ENCODE measurements at regions not wholly inside any gene's neighbourhood (a gene's known extent, or its start where the extent isn't known, plus 50 kb on each side); places are given as distances from the start of the nearest gene placed in this dataset.

DNA sequence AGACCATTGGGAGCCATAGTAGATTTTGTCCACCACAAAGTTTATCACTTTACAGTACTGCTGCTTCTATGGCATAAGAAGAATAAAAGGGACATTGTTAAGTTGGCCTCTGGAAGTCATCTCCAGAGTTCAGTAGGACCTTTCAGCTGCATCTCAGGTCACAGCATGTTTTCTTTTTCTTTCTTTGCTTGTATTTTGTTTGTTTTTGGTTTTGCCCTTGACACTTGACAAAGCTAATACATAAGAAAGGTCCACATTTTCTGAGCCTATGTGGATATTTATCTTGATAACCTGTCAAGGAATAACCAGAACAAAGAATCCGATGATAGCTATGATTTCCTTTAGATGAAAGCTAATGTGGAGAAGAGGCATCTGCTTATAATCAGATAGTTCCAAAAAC is 101.6 kb upstream of the XIRP2 start:
- CTCF ChIA-PET, result no interaction called here
- ATAC-seq (no peak), DNase-seq (ENCODE audit: low read depth, low spot score) (no peak)
- Histone ChIP-seq H4K20me1 (ENCODE audit: insufficient read depth) (no peaks in the 10 kb centered on the region), H3K4me2 (ENCODE audit: low read length) (no peak overlapping the region), H3K9ac (ENCODE audit: low read length) (no peak overlapping the region), H2AFZ (ENCODE audit: low read depth, low read length, poor library complexity, severe bottlenecking) (no peak overlapping the region), H3K4me1 (ENCODE audit: control insufficient read depth in 1 of 2, insufficient read depth in 2 of 2, low read length in 2 of 2) (no peaks in the 10 kb centered on the region), H3K27me3 (ENCODE audit: insufficient read depth, low read length) (no peaks in the 10 kb centered on the region), H3K9me2 (ENCODE audit: insufficient read depth) (no peaks in the 10 kb centered on the region), H3K36me3 (ENCODE audit: control insufficient read depth in 1 of 2, insufficient read depth in 2 of 2, low read length in 2 of 2) (no peaks in the 10 kb centered on the region), H3K9me3 (ENCODE audit: control insufficient read depth in 1 of 2, insufficient read depth in 1 of 2, low read depth in 1 of 2, low read length in 2 of 2) (peaks cover 3 to 5% of the 10 kb centered on the region in 2 experiments; a peak in 2 of 4 replicates), H3K79me2 (ENCODE audit: insufficient read depth, low read length) (no peaks in the 10 kb centered on the region), H3K27ac (ENCODE audit: low read depth, low read length) (no peak overlapping the region), H3K4me3 (replicated peaks in 1 of 2; ENCODE audit: low read depth in 1 of 2, low read length in 2 of 2) (no peak overlapping the region)
- POLR2A ChIA-PET, result no interaction called here
- BruUV-seq (replicated peaks), result no TSS peak
- TF ChIP-seq CEBPB (IDR thresholded peaks at IDR 0.05; ENCODE audit: low read depth) (no peak), ZFX (IDR thresholded peaks at IDR 0.05) (no peak), CTCF (IDR thresholded peaks at IDR 0.05 in 2 of 3, conservative IDR thresholded peaks at IDR 0.05 in 1 of 3; ENCODE audit: borderline replicate concordance in 1 of 3, insufficient read depth in 1 of 3, low read depth in 2 of 3, low read length in 2 of 3) (no peak)
- intact Hi-C loops (cut with micrococcal nuclease), result no loop called here
- RAD21 ChIA-PET (ENCODE audit: low non-redundant PET in 1 of 2, low total read pairs in 2 of 2, uncharacterized antibody in 2 of 2, unreplicated experiment in 2 of 2), result no interaction called here

- no peak for DNase-seq (ENCODE audit: low read depth, low spot score)
- no peak overlapping the region for H3K9ac ChIP-seq (ENCODE audit: low read length)
- RAD21 ChIA-PET (ENCODE audit: low non-redundant PET in 1 of 2, low total read pairs in 2 of 2, uncharacterized antibody in 2 of 2, unreplicated experiment in 2 of 2), result no interaction called here
- no peaks in the 10 kb centered on the region for H3K4me1 ChIP-seq (ENCODE audit: control insufficient read depth in 1 of 2, insufficient read depth in 2 of 2, low read length in 2 of 2)
- no peaks in the 10 kb centered on the region for H3K36me3 ChIP-seq (ENCODE audit: control insufficient read depth in 1 of 2, insufficient read depth in 2 of 2, low read length in 2 of 2)
- H2AFZ ChIP-seq (ENCODE audit: low read depth, low read length, poor library complexity, severe bottlenecking), result no peak overlapping the region
- no peak overlapping the region for H3K4me3 ChIP-seq (replicated peaks in 1 of 2; ENCODE audit: low read depth in 1 of 2, low read length in 2 of 2)
- peaks cover 5 to 8% of the 10 kb centered on the region in 2 experiments; a peak in 2 of 4 replicates for H3K9me3 ChIP-seq (ENCODE audit: control insufficient read depth in 1 of 2, insufficient read depth in 1 of 2, low read depth in 1 of 2, low read length in 2 of 2)
- BruUV-seq (replicated peaks), result no TSS peak
- no peak overlapping the region for H3K4me2 ChIP-seq (ENCODE audit: low read length)
- H4K20me1 ChIP-seq (ENCODE audit: insufficient read depth), result no peaks in the 10 kb centered on the region
- POLR2A ChIA-PET, result no interaction called here
- intact Hi-C loops (cut with micrococcal nuclease), result no loop called here
- no peaks in the 10 kb centered on the region for H3K27me3 ChIP-seq (ENCODE audit: insufficient read depth, low read length)
- H3K79me2 ChIP-seq (ENCODE audit: insufficient read depth, low read length), result no peaks in the 10 kb centered on the region
- CTCF ChIA-PET, result no interaction called here
- no peaks in the 10 kb centered on the region for H3K9me2 ChIP-seq (ENCODE audit: insufficient read depth)
- TF ChIP-seq SP1 (IDR thresholded peaks at IDR 0.05; ENCODE audit: low read depth) (no peak), POLR2AphosphoS5 (IDR thresholded peaks at IDR 0.05; ENCODE audit: low read depth, low read length) (no peak), TCF7L2 (IDR thresholded peaks at IDR 0.05; ENCODE audit: borderline replicate concordance, extremely low read depth, insufficient read depth, insufficient read length) (no peak)
- TF ChIP-seq, protein P1, sequence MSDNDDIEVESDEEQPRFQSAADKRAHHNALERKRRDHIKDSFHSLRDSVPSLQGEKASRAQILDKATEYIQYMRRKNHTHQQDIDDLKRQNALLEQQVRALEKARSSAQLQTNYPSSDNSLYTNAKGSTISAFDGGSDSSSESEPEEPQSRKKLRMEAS (IDR thresholded peaks at IDR 0.05), result no peak
- H3K27ac ChIP-seq (ENCODE audit: low read depth, low read length), result no peak overlapping the region
- ATAC-seq, result no peak
Observed at GRCh38 chr2:166784296-166784946, 103.9 kb upstream of the XIRP2 start.
